SK-N-SH (cell line): ENCODE measurements at regions not wholly inside any gene's neighbourhood (a gene's known extent, or its start where the extent isn't known, plus 50 kb on each side); places are given as distances from the start of the nearest gene placed in this dataset.

Source experiments
- CTCF ChIA-PET: fragments of 300-600, 350-600 bp; formaldehyde crosslinking; extraction: SDS; loops from one replicate; lab custom pipeline; 2021; lab: Yijun Ruan, JAX
- POLR2A ChIA-PET: fragments of 350-600 bp; sonication (Branson Sonifier 250); formaldehyde crosslinking; extraction: SDS; loops from one replicate; lab custom pipeline; 2020; ENCODE audit warnings: antibody characterized with exemption, inconsistent platforms; lab: Yijun Ruan, JAX
- DNase-seq: peaks from one replicate; pipeline ENCODE4 v3.0.0; 2012
- H2AFZ ChIP-seq: fragments of 200-600 bp; sonication (generic); 2 replicates; pipeline ENCODE4 v1.8.1; 2016; ENCODE audit warnings: antibody characterized with exemption, mild to moderate bottlenecking, low read depth
- H3F3A ChIP-seq: fragments of 200-600 bp; sonication (generic); replicated peaks from 2 replicates; pipeline ENCODE3; 2016; ENCODE audit warnings: antibody characterized with exemption, mild to moderate bottlenecking; ENCODE audit not compliant: insufficient read depth
- H3K27ac ChIP-seq, 2 experiments: fragments of 200-500 bp in 1 of 2; fragments of 200-600 bp in 1 of 2; sonication (Bioruptor generic) in 1 of 2; sonication (generic), shearing (Covaris generic) in 1 of 2; 2 replicates each; pipeline versions ENCODE4 v1.5.1 to v1.6.1; 2014 to 2016; ENCODE audit warnings: low read depth in 2 of 2, inconsistent platforms in 1 of 2, low read length in 1 of 2, mild to moderate bottlenecking in 1 of 2, mixed read lengths in 1 of 2
- H3K27me3 ChIP-seq: fragments of 200-600 bp; sonication (generic), shearing (Covaris generic); 2 replicates; pipeline ENCODE4 v1.6.1; 2016; ENCODE audit warnings: mixed run types; ENCODE audit not compliant: insufficient read depth
- H3K36me3 ChIP-seq, 2 experiments: fragments of 200-500 bp in 1 of 2; fragments of 200-600 bp in 1 of 2; sonication (Bioruptor generic) in 1 of 2; sonication (generic) in 1 of 2; replicated peaks in 1 of 2; 2 replicates each; pipeline versions ENCODE3 to v1.5.1; 2014 to 2016; ENCODE audit warnings: low read length in 1 of 2, mild to moderate bottlenecking in 1 of 2; ENCODE audit not compliant: insufficient read depth in 2 of 2, control insufficient read depth in 1 of 2
- H3K4me1 ChIP-seq, 2 experiments: fragments of 200-500 bp in 1 of 2; fragments of 200-600 bp in 1 of 2; sonication (Bioruptor generic) in 1 of 2; sonication (generic), shearing (Covaris generic) in 1 of 2; 2 replicates each; pipeline versions ENCODE4 v1.5.1 to v1.6.1; 2014 to 2016; ENCODE audit warnings: low read depth in 1 of 2, low read length in 1 of 2, mixed run types in 1 of 2; ENCODE audit not compliant: insufficient read depth in 2 of 2, control insufficient read depth in 1 of 2
- H3K4me2 ChIP-seq: fragments of 200-600 bp; sonication (generic), shearing (Covaris generic); 2 replicates; pipeline ENCODE4 v1.6.1; 2017; ENCODE audit warnings: mixed run types
- H3K4me3 ChIP-seq, 2 experiments: fragments of 200-500 bp in 1 of 2; fragments of 200-600 bp in 1 of 2; sonication (Bioruptor generic) in 1 of 2; sonication (generic), shearing (Covaris generic) in 1 of 2; 2 replicates each; pipeline versions ENCODE4 v1.5.1 to v1.8.1; 2014 to 2016; ENCODE audit warnings: low read depth in 2 of 2, inconsistent platforms in 1 of 2, low read length in 1 of 2, mild to moderate bottlenecking in 1 of 2, mixed read lengths in 1 of 2, moderate library complexity in 1 of 2
- H3K79me2 ChIP-seq: fragments of 200-600 bp; sonication (generic); 2 replicates; pipeline ENCODE4 v1.8.1; 2017; ENCODE audit warnings: mild to moderate bottlenecking; ENCODE audit not compliant: insufficient read depth
- H3K9ac ChIP-seq: fragments of 200-600 bp; sonication (generic); 2 replicates; pipeline ENCODE4 v1.6.1; 2017; ENCODE audit warnings: mixed run types
- H3K9me2 ChIP-seq: fragments of 200-600 bp; sonication (generic); 2 replicates; pipeline ENCODE4 v1.6.1; 2017; ENCODE audit warnings: mixed run types
- H3K9me3 ChIP-seq: fragments of 200-600 bp; sonication (generic); 2 replicates; pipeline ENCODE4 v1.6.1; 2017; ENCODE audit warnings: mixed run types, mild to moderate bottlenecking, moderate library complexity
- H4K20me1 ChIP-seq: fragments of 200-600 bp; sonication (generic); 2 replicates; pipeline ENCODE4 v1.6.1; 2017; ENCODE audit warnings: mild to moderate bottlenecking, mixed run types; ENCODE audit not compliant: insufficient read depth
- NRF1 ChIP-seq: IDR thresholded peaks from 2 replicates; pipeline ENCODE4 v1.6.1; 2012; ENCODE audit warnings: low read depth, mild to moderate bottlenecking, low read length
- RCOR1 ChIP-seq: fragments of 150-350 bp; IDR thresholded peaks from 2 replicates; pipeline ENCODE4 v1.6.1; 2017; ENCODE audit warnings: antibody characterized with exemption, low read length
- RXRA ChIP-seq: IDR thresholded peaks from 2 replicates; pipeline ENCODE4 v1.4.0; 2012; ENCODE audit warnings: low read depth, mild to moderate bottlenecking, borderline replicate concordance
- WGBS: methylation state at CpG from one replicate; pipeline ENCODE4 v1.1.6; 2017; ENCODE audit warnings: low lambda C conversion rate; 5-methylcytosine and 5-hydroxymethylcytosine counted together
- TF ChIP-seq, protein P1 (sequence below): fragments of 200-600 bp; sonication (generic); IDR thresholded peaks from 2 replicates; pipeline ENCODE4 v1.6.1; 2017; ENCODE audit warnings: antibody characterized with exemption, mild to moderate bottlenecking, moderate library complexity

GRCh38 chr6:164154588-164154987 lies 740.1 kb downstream of the QKI start (continued):
- TF ChIP-seq, protein P1, sequence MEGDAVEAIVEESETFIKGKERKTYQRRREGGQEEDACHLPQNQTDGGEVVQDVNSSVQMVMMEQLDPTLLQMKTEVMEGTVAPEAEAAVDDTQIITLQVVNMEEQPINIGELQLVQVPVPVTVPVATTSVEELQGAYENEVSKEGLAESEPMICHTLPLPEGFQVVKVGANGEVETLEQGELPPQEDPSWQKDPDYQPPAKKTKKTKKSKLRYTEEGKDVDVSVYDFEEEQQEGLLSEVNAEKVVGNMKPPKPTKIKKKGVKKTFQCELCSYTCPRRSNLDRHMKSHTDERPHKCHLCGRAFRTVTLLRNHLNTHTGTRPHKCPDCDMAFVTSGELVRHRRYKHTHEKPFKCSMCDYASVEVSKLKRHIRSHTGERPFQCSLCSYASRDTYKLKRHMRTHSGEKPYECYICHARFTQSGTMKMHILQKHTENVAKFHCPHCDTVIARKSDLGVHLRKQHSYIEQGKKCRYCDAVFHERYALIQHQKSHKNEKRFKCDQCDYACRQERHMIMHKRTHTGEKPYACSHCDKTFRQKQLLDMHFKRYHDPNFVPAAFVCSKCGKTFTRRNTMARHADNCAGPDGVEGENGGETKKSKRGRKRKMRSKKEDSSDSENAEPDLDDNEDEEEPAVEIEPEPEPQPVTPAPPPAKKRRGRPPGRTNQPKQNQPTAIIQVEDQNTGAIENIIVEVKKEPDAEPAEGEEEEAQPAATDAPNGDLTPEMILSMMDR: no peak
- TF ChIP-seq RXRA: no peak

GRCh38 chr6:164152611-164153010 lies 738.1 kb downstream of the QKI start:
- Histone ChIP-seq H3K79me2 (no peaks in the 10 kb centered on the region), H2AFZ (no peak overlapping the region), H4K20me1 (no peaks in the 10 kb centered on the region), H3F3A (no peaks in the 10 kb centered on the region), H3K4me3 (no peak overlapping the region), H3K36me3 (no peaks in the 10 kb centered on the region), H3K9me2 (no peaks in the 10 kb centered on the region), H3K27me3 (no peaks in the 10 kb centered on the region), H3K27ac (no peak overlapping the region), H3K4me2 (no peak overlapping the region), H3K9ac (no peak overlapping the region), H3K4me1 (no peaks in the 10 kb centered on the region), H3K9me3 (no peaks in the 10 kb centered on the region; the same call in 1 of the 2 replicates)
- ChIA-PET POLR2A (interaction anchor here (0.9 kb wide), 1 partner anchor 10 kb away, joined by 3 read pairs; no protein-coding TSS in a partner anchor), CTCF (interaction anchor here (0.7 kb wide), 1 partner anchor 12 kb away, joined by 3 read pairs; no protein-coding TSS in a partner anchor)
- WGBS: 5% methylated on average over 3 of the region's 3 CpGs
- TF ChIP-seq RXRA: no peak
- no peak for DNase-seq

- Histone ChIP-seq H3K4me1 (no peaks in the 10 kb centered on the region), H3K79me2 (no peaks in the 10 kb centered on the region), H3F3A (no peaks in the 10 kb centered on the region), H3K4me2 (no peak overlapping the region), H3K9me3 (no peaks in the 10 kb centered on the region; the same call in 1 of the 2 replicates), H3K27ac (no peak overlapping the region), H4K20me1 (no peaks in the 10 kb centered on the region), H3K9ac (no peak overlapping the region), H3K4me3 (no peak overlapping the region), H3K36me3 (no peaks in the 10 kb centered on the region), H3K27me3 (no peaks in the 10 kb centered on the region), H3K9me2 (no peaks in the 10 kb centered on the region), H2AFZ (no peak overlapping the region)
- ChIA-PET CTCF (no interaction called here), POLR2A (no interaction called here)
- TF ChIP-seq NRF1 (no peak), RCOR1 (no peak)
- DNase-seq: no peak
- 54% methylated on average over 19 of the region's 19 CpGs for WGBS
These were observed 736.9 kb downstream of the QKI start for GRCh38 chr6:164151161-164152120.

DNA sequence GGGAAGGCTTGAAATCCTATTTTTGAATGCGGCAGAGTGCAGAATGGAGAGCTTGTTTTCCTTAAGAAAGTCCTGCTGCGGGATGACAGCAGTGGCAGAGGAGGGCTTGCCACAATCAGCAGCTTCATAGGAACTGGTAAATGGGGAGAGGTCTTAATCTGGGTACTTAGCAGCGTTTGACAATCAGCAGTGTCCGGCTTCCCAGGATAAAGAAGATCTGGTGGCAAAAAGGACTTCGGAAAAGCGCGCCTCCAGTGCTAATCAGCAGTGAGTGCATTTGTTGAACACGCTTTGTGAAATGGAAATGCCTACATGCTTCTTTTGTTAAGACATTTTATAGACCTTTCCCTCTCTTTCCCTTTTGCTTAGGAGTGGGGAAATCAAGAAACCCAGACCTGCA lies 735.7 kb downstream of the QKI start:
- CTCF ChIA-PET: no interaction called here
- no peak overlapping the region for H2AFZ ChIP-seq
- POLR2A ChIA-PET: no interaction called here

More for the DNA sequence above, 735.7 kb downstream of the QKI start:
- DNase-seq: no peak
- no peak overlapping the region for H3K4me2 ChIP-seq
- no peaks in the 10 kb centered on the region for H4K20me1 ChIP-seq
- H3K9me3 ChIP-seq: no peaks in the 10 kb centered on the region; the same call in 1 of the 2 replicates
- 50% methylated on average over 8 of the region's 8 CpGs for WGBS
- H3K4me1 ChIP-seq: no peaks in the 10 kb centered on the region
- no peak overlapping the region for H3K4me3 ChIP-seq
- TF ChIP-seq RCOR1: no peak
- H3K27ac ChIP-seq: no peak overlapping the region
- H3K36me3 ChIP-seq: no peaks in the 10 kb centered on the region
- H3K79me2 ChIP-seq: no peaks in the 10 kb centered on the region
- no peak overlapping the region for H3K9ac ChIP-seq
- no peaks in the 10 kb centered on the region for H3F3A ChIP-seq
- H3K9me2 ChIP-seq: no peaks in the 10 kb centered on the region
- H3K27me3 ChIP-seq: no peaks in the 10 kb centered on the region
